SK-N-SH (cell line): ENCODE measurements at regions not wholly inside any gene's neighbourhood (a gene's known extent, or its start where the extent isn't known, plus 50 kb on each side); places are given as distances from the start of the nearest gene placed in this dataset.

Experiments used
- CTCF ChIA-PET: fragments of 300-600, 350-600 bp; formaldehyde crosslinking; extraction: SDS; loops from one replicate; lab custom pipeline; 2021; lab: Yijun Ruan, JAX
- POLR2A ChIA-PET: fragments of 350-600 bp; sonication (Branson Sonifier 250); formaldehyde crosslinking; extraction: SDS; loops from one replicate; lab custom pipeline; 2020; ENCODE audit warnings: antibody characterized with exemption, inconsistent platforms; lab: Yijun Ruan, JAX
- DNase-seq: peaks from one replicate; pipeline ENCODE4 v3.0.0; 2012
- H2AFZ ChIP-seq: fragments of 200-600 bp; sonication (generic); 2 replicates; pipeline ENCODE4 v1.8.1; 2016; ENCODE audit warnings: antibody characterized with exemption, mild to moderate bottlenecking, low read depth
- H3F3A ChIP-seq: fragments of 200-600 bp; sonication (generic); replicated peaks from 2 replicates; pipeline ENCODE3; 2016; ENCODE audit warnings: antibody characterized with exemption, mild to moderate bottlenecking; ENCODE audit not compliant: insufficient read depth
- H3K27ac ChIP-seq, 2 experiments: fragments of 200-500 bp in 1 of 2; fragments of 200-600 bp in 1 of 2; sonication (Bioruptor generic) in 1 of 2; sonication (generic), shearing (Covaris generic) in 1 of 2; 2 replicates each; pipeline versions ENCODE4 v1.5.1 to v1.6.1; 2014 to 2016; ENCODE audit warnings: low read depth in 2 of 2, inconsistent platforms in 1 of 2, low read length in 1 of 2, mild to moderate bottlenecking in 1 of 2, mixed read lengths in 1 of 2
- H3K27me3 ChIP-seq: fragments of 200-600 bp; sonication (generic), shearing (Covaris generic); 2 replicates; pipeline ENCODE4 v1.6.1; 2016; ENCODE audit warnings: mixed run types; ENCODE audit not compliant: insufficient read depth
- H3K36me3 ChIP-seq, 2 experiments: fragments of 200-500 bp in 1 of 2; fragments of 200-600 bp in 1 of 2; sonication (Bioruptor generic) in 1 of 2; sonication (generic) in 1 of 2; replicated peaks in 1 of 2; 2 replicates each; pipeline versions ENCODE3 to v1.5.1; 2014 to 2016; ENCODE audit warnings: low read length in 1 of 2, mild to moderate bottlenecking in 1 of 2; ENCODE audit not compliant: insufficient read depth in 2 of 2, control insufficient read depth in 1 of 2
- H3K4me1 ChIP-seq, 2 experiments: fragments of 200-500 bp in 1 of 2; fragments of 200-600 bp in 1 of 2; sonication (Bioruptor generic) in 1 of 2; sonication (generic), shearing (Covaris generic) in 1 of 2; 2 replicates each; pipeline versions ENCODE4 v1.5.1 to v1.6.1; 2014 to 2016; ENCODE audit warnings: low read depth in 1 of 2, low read length in 1 of 2, mixed run types in 1 of 2; ENCODE audit not compliant: insufficient read depth in 2 of 2, control insufficient read depth in 1 of 2
- H3K4me2 ChIP-seq: fragments of 200-600 bp; sonication (generic), shearing (Covaris generic); 2 replicates; pipeline ENCODE4 v1.6.1; 2017; ENCODE audit warnings: mixed run types
- H3K4me3 ChIP-seq, 2 experiments: fragments of 200-500 bp in 1 of 2; fragments of 200-600 bp in 1 of 2; sonication (Bioruptor generic) in 1 of 2; sonication (generic), shearing (Covaris generic) in 1 of 2; 2 replicates each; pipeline versions ENCODE4 v1.5.1 to v1.8.1; 2014 to 2016; ENCODE audit warnings: low read depth in 2 of 2, inconsistent platforms in 1 of 2, low read length in 1 of 2, mild to moderate bottlenecking in 1 of 2, mixed read lengths in 1 of 2, moderate library complexity in 1 of 2
- H3K79me2 ChIP-seq: fragments of 200-600 bp; sonication (generic); 2 replicates; pipeline ENCODE4 v1.8.1; 2017; ENCODE audit warnings: mild to moderate bottlenecking; ENCODE audit not compliant: insufficient read depth
- H3K9ac ChIP-seq: fragments of 200-600 bp; sonication (generic); 2 replicates; pipeline ENCODE4 v1.6.1; 2017; ENCODE audit warnings: mixed run types
- H3K9me2 ChIP-seq: fragments of 200-600 bp; sonication (generic); 2 replicates; pipeline ENCODE4 v1.6.1; 2017; ENCODE audit warnings: mixed run types
- H3K9me3 ChIP-seq: fragments of 200-600 bp; sonication (generic); 2 replicates; pipeline ENCODE4 v1.6.1; 2017; ENCODE audit warnings: mixed run types, mild to moderate bottlenecking, moderate library complexity
- H4K20me1 ChIP-seq: fragments of 200-600 bp; sonication (generic); 2 replicates; pipeline ENCODE4 v1.6.1; 2017; ENCODE audit warnings: mild to moderate bottlenecking, mixed run types; ENCODE audit not compliant: insufficient read depth
- CHD2 ChIP-seq: fragments of 150-350 bp; IDR thresholded peaks from 2 replicates; pipeline ENCODE4 v1.6.1; 2018; ENCODE audit warnings: low read length; ENCODE audit not compliant: partially characterized antibody
- ELF1 ChIP-seq: IDR thresholded peaks from 2 replicates; pipeline ENCODE4 v1.4.0; 2012
- EP300 ChIP-seq, 2 experiments: IDR thresholded peaks; 2 replicates each; pipeline versions ENCODE4 v1.4.0 to v1.6.1; 2012; ENCODE audit warnings: borderline replicate concordance in 1 of 2, low read depth in 1 of 2, low read length in 1 of 2
- EZH2phosphoT487 ChIP-seq: fragments of 200-600 bp; sonication (generic); IDR thresholded peaks from 2 replicates; pipeline ENCODE4 v1.6.1; 2017; ENCODE audit warnings: low read depth, mixed run types, mild to moderate bottlenecking, antibody characterized with exemption, moderate library complexity, borderline replicate concordance
- FOXJ3 ChIP-seq: sonication (generic); formaldehyde crosslinking; IDR thresholded peaks from 2 replicates; pipeline ENCODE4 v1.5.1; 2020; ENCODE audit warnings: mild to moderate bottlenecking, missing genetic modification reagents
- FOXM1 ChIP-seq: IDR thresholded peaks from 2 replicates; pipeline ENCODE4 v1.4.0; 2012; ENCODE audit warnings: low read depth, mild to moderate bottlenecking
- JUND ChIP-seq: IDR thresholded peaks from 2 replicates; pipeline ENCODE4 v1.4.0; 2012
- MXI1 ChIP-seq: IDR thresholded peaks from 2 replicates; pipeline ENCODE4 v1.6.1; 2012; ENCODE audit warnings: mild to moderate bottlenecking, low read depth, low read length, improper control_type of control experiment
- NRF1 ChIP-seq: IDR thresholded peaks from 2 replicates; pipeline ENCODE4 v1.6.1; 2012; ENCODE audit warnings: low read depth, mild to moderate bottlenecking, low read length
- RAD21 ChIP-seq: IDR thresholded peaks from 2 replicates; pipeline ENCODE4 v1.6.1; 2012; ENCODE audit warnings: mild to moderate bottlenecking, low read length
- RCOR1 ChIP-seq: fragments of 150-350 bp; IDR thresholded peaks from 2 replicates; pipeline ENCODE4 v1.6.1; 2017; ENCODE audit warnings: antibody characterized with exemption, low read length
- RFX5 ChIP-seq: IDR thresholded peaks from 2 replicates; pipeline ENCODE4 v1.6.1; 2012; ENCODE audit warnings: mild to moderate bottlenecking, improper control_type of control experiment, low read length
- SMC3 ChIP-seq: IDR thresholded peaks from 2 replicates; pipeline ENCODE4 v1.6.1; 2012; ENCODE audit warnings: low read depth, low read length, improper control_type of control experiment
- TAF1 ChIP-seq: IDR thresholded peaks from 2 replicates; pipeline ENCODE4 v1.6.1; 2012; ENCODE audit warnings: low read depth, mild to moderate bottlenecking, low read length, moderate library complexity, borderline replicate concordance
- TEAD4 ChIP-seq: IDR thresholded peaks from 2 replicates; pipeline ENCODE4 v1.4.0; 2012; ENCODE audit warnings: mild to moderate bottlenecking, borderline replicate concordance; ENCODE audit not compliant: insufficient read depth
- WGBS: methylation state at CpG from one replicate; pipeline ENCODE4 v1.1.6; 2017; ENCODE audit warnings: low lambda C conversion rate; 5-methylcytosine and 5-hydroxymethylcytosine counted together
- TF ChIP-seq, protein P1 (sequence below): fragments of 150-350 bp; IDR thresholded peaks from 2 replicates; pipeline ENCODE4 v1.6.1; 2016; ENCODE audit warnings: mild to moderate bottlenecking, low read depth, low read length
- TF ChIP-seq, protein P2 (sequence below): IDR thresholded peaks from 2 replicates; pipeline ENCODE4 v1.4.0; 2012; ENCODE audit warnings: low read depth, borderline replicate concordance
- TF ChIP-seq, protein P3 (sequence below): IDR thresholded peaks from 2 replicates; pipeline ENCODE4 v1.6.1; 2012; ENCODE audit warnings: mild to moderate bottlenecking, low read depth, low read length, moderate library complexity
- TF ChIP-seq, protein P4 (sequence below): IDR thresholded peaks from 2 replicates; pipeline ENCODE4 v1.4.0; 2012; ENCODE audit warnings: low read depth, borderline replicate concordance
- TF ChIP-seq, protein P5 (sequence below): fragments of 200-600 bp; sonication (generic); IDR thresholded peaks from 2 replicates; pipeline ENCODE4 v1.6.1; 2017; ENCODE audit warnings: antibody characterized with exemption, mild to moderate bottlenecking, moderate library complexity

DNA sequence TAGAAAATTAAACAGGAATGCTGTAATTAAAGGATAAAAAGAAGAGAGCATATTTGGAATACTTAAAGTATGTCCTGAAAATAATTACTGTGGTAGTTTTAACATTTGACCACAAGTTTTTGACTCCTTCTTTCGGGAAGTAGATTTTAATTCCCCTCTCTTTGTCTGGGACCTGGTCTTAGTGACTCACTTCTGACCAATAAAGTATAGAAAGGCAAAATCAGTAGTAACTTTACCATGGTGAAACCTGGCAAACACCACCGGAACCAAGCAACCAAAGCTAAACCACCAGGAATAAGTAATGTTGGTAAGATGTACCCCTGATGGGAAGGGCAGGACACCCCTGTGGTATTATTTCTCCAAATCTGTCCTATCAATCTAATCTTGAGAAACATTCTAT is 314.8 kb downstream of the PDHA2 start:
- no peak for DNase-seq
- Histone ChIP-seq H3K9me3 (no peaks in the 10 kb centered on the region), H3K4me2 (no peak overlapping the region)

More for the DNA sequence above, 314.8 kb downstream of the PDHA2 start:
- no peaks in the 10 kb centered on the region for H3K27me3 ChIP-seq
- 79% methylated on average over 2 of the region's 2 CpGs for WGBS
- H3K4me1 ChIP-seq, result no peaks in the 10 kb centered on the region
- TF ChIP-seq TAF1, result no peak
- TF ChIP-seq NRF1, result no peak
- TF ChIP-seq, protein P1, sequence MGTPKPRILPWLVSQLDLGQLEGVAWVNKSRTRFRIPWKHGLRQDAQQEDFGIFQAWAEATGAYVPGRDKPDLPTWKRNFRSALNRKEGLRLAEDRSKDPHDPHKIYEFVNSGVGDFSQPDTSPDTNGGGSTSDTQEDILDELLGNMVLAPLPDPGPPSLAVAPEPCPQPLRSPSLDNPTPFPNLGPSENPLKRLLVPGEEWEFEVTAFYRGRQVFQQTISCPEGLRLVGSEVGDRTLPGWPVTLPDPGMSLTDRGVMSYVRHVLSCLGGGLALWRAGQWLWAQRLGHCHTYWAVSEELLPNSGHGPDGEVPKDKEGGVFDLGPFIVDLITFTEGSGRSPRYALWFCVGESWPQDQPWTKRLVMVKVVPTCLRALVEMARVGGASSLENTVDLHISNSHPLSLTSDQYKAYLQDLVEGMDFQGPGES, result no peak
- TF ChIP-seq JUND, result no peak
- no peak for TF ChIP-seq FOXJ3 (CRISPR knock-in tag)
- no peak for TF ChIP-seq ELF1
- TF ChIP-seq, protein P2, sequence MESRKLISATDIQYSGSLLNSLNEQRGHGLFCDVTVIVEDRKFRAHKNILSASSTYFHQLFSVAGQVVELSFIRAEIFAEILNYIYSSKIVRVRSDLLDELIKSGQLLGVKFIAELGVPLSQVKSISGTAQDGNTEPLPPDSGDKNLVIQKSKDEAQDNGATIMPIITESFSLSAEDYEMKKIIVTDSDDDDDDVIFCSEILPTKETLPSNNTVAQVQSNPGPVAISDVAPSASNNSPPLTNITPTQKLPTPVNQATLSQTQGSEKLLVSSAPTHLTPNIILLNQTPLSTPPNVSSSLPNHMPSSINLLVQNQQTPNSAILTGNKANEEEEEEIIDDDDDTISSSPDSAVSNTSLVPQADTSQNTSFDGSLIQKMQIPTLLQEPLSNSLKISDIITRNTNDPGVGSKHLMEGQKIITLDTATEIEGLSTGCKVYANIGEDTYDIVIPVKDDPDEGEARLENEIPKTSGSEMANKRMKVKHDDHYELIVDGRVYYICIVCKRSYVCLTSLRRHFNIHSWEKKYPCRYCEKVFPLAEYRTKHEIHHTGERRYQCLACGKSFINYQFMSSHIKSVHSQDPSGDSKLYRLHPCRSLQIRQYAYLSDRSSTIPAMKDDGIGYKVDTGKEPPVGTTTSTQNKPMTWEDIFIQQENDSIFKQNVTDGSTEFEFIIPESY, result no peak
- no peak for TF ChIP-seq TEAD4
- no peak for TF ChIP-seq RAD21
- TF ChIP-seq, protein P3, sequence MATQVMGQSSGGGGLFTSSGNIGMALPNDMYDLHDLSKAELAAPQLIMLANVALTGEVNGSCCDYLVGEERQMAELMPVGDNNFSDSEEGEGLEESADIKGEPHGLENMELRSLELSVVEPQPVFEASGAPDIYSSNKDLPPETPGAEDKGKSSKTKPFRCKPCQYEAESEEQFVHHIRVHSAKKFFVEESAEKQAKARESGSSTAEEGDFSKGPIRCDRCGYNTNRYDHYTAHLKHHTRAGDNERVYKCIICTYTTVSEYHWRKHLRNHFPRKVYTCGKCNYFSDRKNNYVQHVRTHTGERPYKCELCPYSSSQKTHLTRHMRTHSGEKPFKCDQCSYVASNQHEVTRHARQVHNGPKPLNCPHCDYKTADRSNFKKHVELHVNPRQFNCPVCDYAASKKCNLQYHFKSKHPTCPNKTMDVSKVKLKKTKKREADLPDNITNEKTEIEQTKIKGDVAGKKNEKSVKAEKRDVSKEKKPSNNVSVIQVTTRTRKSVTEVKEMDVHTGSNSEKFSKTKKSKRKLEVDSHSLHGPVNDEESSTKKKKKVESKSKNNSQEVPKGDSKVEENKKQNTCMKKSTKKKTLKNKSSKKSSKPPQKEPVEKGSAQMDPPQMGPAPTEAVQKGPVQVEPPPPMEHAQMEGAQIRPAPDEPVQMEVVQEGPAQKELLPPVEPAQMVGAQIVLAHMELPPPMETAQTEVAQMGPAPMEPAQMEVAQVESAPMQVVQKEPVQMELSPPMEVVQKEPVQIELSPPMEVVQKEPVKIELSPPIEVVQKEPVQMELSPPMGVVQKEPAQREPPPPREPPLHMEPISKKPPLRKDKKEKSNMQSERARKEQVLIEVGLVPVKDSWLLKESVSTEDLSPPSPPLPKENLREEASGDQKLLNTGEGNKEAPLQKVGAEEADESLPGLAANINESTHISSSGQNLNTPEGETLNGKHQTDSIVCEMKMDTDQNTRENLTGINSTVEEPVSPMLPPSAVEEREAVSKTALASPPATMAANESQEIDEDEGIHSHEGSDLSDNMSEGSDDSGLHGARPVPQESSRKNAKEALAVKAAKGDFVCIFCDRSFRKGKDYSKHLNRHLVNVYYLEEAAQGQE, result no peak
- TF ChIP-seq SMC3, result no peak
- TF ChIP-seq RFX5, result no peak
- no peak for TF ChIP-seq CHD2
- no peak for TF ChIP-seq EP300 (IDR thresholded peaks at IDR 0.05; ENCODE audit: borderline replicate concordance in 1 of 2, low read depth in 1 of 2, low read length in 1 of 2)
- no peak for TF ChIP-seq RCOR1
- no peak for TF ChIP-seq MXI1
- TF ChIP-seq EZH2phosphoT487, result no peak
- TF ChIP-seq, protein P4, sequence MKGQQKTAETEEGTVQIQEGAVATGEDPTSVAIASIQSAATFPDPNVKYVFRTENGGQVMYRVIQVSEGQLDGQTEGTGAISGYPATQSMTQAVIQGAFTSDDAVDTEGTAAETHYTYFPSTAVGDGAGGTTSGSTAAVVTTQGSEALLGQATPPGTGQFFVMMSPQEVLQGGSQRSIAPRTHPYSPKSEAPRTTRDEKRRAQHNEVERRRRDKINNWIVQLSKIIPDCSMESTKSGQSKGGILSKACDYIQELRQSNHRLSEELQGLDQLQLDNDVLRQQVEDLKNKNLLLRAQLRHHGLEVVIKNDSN, result no peak
- no peak for TF ChIP-seq FOXM1
- TF ChIP-seq, protein P5, sequence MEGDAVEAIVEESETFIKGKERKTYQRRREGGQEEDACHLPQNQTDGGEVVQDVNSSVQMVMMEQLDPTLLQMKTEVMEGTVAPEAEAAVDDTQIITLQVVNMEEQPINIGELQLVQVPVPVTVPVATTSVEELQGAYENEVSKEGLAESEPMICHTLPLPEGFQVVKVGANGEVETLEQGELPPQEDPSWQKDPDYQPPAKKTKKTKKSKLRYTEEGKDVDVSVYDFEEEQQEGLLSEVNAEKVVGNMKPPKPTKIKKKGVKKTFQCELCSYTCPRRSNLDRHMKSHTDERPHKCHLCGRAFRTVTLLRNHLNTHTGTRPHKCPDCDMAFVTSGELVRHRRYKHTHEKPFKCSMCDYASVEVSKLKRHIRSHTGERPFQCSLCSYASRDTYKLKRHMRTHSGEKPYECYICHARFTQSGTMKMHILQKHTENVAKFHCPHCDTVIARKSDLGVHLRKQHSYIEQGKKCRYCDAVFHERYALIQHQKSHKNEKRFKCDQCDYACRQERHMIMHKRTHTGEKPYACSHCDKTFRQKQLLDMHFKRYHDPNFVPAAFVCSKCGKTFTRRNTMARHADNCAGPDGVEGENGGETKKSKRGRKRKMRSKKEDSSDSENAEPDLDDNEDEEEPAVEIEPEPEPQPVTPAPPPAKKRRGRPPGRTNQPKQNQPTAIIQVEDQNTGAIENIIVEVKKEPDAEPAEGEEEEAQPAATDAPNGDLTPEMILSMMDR, result no peak
- CTCF ChIA-PET, result no interaction called here
- H3K9me2 ChIP-seq, result no peaks in the 10 kb centered on the region
- no peak overlapping the region for H2AFZ ChIP-seq
- no peaks in the 10 kb centered on the region for H3K36me3 ChIP-seq
- no peak overlapping the region for H3K4me3 ChIP-seq
- POLR2A ChIA-PET, result no interaction called here
- H3F3A ChIP-seq, result no peaks in the 10 kb centered on the region
- no peak overlapping the region for H3K9ac ChIP-seq
- H4K20me1 ChIP-seq, result no peaks in the 10 kb centered on the region
- H3K79me2 ChIP-seq, result no peaks in the 10 kb centered on the region
- H3K27ac ChIP-seq, result no peak overlapping the region
